ENCODE measurements at regions not wholly inside any gene's neighbourhood (a gene's known extent, or its start where the extent isn't known, plus 50 kb on each side); places are given as distances from the start of the nearest gene placed in this dataset.

DNA sequence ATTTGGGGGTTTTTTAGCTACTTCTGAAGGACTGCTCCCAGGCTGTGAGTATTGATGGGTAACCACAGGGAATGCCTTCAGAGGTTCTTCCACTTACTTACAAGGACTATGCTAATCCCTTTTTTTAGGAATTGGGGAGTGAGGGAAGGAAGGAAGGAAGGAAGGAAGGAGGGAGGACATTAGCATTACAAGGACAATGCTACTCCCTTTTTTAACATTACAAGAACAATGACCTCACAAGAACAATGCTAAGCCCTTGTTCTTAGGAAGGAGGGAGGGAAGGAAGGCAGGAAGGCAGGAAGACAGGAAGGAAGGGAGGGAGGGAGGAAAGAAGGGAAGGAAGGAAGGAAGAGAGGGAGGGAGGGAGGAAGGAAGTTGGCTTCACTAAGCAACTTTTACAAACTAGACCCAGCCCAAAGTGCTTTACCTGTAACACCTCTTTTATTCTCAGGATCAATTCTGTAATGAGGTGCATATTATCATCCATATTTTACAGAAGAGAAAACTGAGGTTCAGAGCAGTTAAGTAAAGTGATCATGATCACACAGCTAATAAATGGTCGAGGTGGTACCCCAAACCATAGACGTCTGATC, 446.8 kb upstream of the JARID2 start:
- DNase-seq (ENCODE audit: low read depth, low spot score): no peak

DNA sequence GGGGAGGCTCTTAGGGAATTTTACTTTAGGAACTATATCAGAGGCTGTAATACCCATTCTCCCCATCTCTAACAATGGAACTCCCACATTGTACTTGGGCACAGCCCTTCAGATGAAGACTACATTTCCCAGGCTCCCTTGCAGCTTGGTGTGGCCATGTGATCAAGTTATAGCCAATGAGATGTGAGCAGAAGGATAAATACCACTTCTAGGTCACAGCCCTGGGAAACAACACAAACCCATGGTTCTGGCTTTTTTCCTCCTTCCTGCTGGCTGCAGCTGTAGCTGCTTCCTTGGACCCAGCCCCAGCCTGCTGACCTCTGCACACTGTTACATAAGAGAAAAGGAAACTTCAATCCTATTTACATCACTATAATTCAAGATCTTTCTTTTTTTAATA, 445.9 kb upstream of the JARID2 start:
- DNase-seq (ENCODE audit: low read depth, low spot score): no peak

DNA sequence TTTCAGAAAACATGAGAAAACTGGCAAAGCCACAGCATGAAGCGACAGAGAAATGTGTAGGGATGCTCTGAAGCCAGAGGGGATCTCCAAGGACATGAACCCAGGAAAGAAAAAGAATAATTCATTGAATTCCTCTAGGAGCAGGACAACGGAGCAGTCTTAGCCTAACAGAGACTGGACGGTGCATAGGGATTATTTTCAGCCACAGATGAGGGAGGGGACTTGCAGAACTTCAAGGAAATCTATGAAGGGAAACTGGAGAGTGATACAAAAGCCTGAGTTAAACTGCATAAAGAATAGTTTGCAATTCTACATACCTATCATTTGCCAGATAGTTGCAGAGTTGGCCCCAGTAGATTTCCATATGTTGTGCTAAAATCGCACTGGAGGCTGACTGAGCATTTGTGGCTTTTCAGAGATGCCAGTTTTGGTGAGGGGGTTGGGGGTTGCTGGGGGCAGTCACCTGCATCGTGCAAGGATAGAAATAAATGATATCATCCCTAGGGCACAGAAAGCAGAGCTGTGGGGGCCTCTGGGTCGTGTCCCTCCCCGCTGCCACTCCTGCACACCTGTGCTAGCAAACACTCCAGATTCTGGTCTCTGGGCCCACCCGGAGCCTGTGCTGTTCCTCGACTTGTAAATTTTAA, 443.2 kb upstream of the JARID2 start:
- no peak for DNase-seq (ENCODE audit: low read depth, low spot score)

- no peak for DNase-seq (ENCODE audit: low read depth, low spot score)
Measured at GRCh38 chr6:14804001-14804784, 441.7 kb upstream of the JARID2 start.

DNA sequence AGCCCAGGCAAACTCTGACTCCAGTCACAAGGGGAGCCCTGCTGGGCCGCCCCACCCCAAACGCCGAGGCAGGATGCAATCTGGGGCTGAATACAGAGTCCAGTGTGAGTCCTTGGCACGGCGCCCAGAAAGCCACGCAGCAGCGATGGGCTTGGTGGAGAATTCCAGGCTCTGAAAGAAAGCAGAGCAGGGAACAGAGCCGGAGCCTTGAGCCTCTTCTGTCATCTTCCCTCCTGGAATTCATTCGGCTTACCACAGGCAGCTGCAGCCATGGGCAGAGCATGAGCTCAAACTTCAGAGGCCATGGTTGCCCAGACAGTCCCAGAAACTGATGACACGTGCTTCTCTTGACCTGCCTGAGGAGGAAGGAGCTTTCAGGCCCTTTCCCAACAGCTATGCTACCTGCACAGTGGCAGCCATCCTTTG, 441.1 kb upstream of the JARID2 start:
- no peak for DNase-seq (ENCODE audit: low read depth, low spot score)

- DNase-seq (ENCODE audit: low read depth, low spot score): no peak
Measured at GRCh38 chr6:14806101-14806500, 439.8 kb upstream of the JARID2 start.

DNA sequence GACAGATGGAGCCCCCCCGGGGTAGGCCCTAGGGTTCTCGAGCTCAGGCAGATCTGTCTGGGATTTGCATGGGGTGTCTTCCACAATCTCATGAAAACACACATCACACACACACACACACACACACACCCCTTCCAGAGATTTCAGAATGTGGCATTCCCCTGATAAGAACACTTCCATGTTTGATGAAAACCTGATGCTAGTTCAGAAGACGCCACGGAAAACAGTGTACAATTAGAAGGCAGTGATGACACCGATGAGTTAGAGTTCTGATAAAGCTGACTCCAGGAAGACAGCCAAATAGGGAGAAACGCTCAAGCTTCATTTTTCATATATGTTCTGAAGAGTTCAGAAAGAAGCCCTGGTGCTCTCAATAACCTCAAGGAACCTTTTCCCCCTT, 438.7 kb upstream of the JARID2 start:
- no peak for DNase-seq (ENCODE audit: low read depth, low spot score)

GRCh38 chr6:14807971-14808370, 437.9 kb upstream of the JARID2 start:
- DNase-seq (ENCODE audit: low read depth, low spot score): no peak

- no peak for DNase-seq (ENCODE audit: low read depth, low spot score)
Measured at GRCh38 chr6:14810021-14810420, 435.8 kb upstream of the JARID2 start.

DNA sequence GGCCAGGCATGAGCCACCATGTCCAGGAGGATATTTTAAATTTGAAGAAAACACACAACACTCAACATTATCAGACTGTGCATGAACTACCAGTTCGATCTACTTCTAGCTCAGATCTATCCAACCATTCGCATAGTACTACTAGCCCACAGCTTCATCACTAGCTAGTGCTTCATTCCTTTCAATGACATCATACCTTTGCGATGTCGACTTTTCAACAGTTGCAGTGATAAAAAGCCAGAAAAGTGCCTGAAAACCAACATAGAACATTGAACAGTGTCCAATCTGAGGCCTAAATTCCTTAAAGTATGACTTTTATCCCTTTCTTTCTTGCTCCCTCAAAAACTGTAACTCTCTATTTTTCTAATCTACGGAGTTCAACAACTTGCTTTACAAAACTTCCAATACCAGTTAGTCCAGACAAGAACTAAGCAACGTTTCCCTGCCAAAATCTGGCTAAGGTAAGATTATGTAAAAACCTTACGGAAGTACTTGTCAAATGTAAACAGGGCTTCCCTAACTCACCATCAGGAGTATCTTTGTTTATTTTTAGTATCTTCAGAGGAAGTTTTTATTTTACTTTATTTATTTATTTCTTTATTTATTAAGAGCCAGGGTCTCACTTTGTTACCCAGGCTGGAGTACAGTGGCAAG, 434.0 kb upstream of the JARID2 start:
- DNase-seq (ENCODE audit: low read depth, low spot score): no peak

DNA sequence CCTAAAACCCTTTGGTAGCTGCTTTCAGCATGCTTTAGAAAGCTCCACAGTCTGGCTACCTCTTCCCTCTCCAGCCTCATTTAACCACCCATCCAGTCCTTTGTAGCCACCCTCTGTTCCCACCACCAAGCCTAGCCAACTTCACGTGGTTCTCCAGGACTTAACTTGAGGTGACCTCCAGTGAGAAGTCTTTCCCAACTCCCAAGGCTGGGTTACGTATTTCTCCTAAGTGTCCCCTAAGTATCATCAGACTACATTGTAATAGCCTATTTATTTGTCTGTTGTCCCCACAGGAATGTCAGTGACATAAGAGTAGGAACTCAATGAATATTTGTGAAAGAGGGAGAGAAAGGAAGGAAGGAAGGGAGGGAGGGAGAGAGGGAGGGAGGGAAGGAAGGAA, 431.9 kb upstream of the JARID2 start:
- no peak for DNase-seq (ENCODE audit: low read depth, low spot score)

DNA sequence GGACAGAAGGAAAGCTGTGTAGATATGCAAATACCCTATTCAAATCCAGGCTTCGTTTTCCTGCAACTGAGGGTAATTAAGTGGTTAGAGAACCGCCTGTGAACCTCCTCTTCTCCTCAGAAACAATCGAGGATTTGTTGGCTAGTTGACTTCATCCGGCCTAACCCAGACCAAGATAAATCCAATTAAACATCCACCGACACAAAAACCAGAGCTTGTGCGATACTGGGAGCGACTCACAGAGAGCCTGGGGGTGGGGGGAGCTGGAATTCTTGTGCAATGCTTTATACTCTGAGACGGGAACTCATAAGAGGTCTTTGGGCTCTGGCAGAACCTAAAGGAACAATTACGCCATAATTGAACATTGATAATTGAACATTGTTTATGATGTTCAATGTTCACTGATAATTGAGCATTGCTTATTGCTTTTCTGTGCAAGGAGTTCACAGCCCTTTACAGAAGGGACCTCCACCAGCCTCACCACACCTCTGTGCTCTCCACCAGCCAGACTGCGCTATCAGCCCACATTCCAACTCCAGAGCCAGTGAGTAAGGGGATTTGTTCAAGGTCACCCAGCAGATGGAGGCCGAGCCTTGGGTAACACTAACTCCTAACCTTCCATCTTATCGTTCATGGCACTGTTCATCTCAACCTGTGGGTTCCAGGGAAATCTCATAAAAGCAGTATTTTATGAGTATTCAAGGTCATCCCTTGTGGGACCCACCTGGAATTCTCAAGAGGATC, 429.6 kb upstream of the JARID2 start:
- no peak for DNase-seq (ENCODE audit: low read depth, low spot score)

GRCh38 chr6:14817074-14817473, 428.8 kb upstream of the JARID2 start:
- no peak for DNase-seq (ENCODE audit: low read depth, low spot score)

GRCh38 chr6:14818422-14818884, 427.4 kb upstream of the JARID2 start:
- DNase-seq (ENCODE audit: low read depth, low spot score): no peak

DNA sequence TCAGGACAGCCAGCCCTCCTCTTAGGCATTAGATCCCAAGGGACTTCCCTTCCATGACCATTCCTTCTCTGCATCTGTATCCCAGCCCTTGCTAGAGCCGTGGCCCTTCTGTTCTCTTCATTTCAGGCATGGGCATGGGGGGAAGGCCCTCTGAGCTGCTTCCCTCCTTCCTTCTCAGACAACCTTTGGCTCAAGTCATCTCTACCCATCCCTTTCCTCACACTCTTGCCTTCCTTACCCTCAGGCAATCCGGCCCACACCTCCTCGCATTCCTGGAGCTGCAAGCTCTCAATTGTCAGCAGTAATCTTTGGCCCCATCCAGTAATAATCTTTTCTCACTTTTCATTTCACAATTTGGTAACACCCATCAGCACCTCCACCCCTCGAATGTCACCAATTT, 426.9 kb upstream of the JARID2 start:
- DNase-seq (ENCODE audit: low read depth, low spot score): no peak

DNA sequence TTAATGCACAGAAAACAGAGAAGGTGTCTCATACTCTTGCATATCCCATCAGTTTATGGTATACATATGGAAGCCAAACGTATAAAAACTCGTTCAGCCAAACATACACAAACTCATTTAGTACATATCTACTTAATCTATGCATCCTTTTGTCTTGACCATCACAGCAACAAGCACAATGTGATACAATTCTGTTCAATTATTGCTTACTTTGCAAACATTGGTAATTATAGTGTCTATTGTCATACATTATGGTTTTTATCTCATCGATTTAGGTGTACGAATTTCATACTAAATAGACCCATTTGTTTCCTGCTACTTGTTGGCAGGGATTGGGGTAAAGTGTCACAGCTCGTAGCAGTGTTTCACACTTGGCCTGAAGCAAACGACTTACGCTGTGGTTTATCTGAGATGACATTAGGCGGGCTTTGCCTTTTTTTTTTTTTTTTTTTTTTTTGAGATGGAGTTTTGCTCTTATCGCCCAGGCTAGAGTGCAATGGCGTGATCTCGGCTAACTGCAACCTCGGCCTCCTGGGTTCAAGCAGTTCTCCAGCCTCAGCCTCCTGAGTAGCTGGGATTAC, 425.9 kb upstream of the JARID2 start:
- DNase-seq (ENCODE audit: low read depth, low spot score): no peak

- no peak for DNase-seq (ENCODE audit: low read depth, low spot score)
Measured at GRCh38 chr6:14822012-14822553, 423.8 kb upstream of the JARID2 start.

DNA sequence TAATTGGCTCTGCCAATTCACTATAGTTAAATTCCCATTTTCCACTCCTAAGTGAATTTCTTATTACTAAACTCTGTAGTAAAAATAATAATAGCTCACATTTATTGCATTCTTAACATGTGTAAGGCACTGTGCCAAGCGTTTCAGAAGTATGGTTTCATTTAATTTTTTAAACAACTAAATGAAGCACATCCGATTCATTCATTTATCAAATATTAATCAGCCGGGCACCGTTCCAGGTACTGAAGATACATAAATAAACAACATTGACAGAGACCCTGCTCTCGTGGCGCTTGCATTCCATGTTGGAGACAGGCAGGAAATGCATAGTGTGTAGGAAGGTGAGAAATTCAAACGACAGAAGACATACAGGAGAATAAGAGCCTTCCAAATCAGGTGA, 423.2 kb upstream of the JARID2 start:
- no peak for DNase-seq (ENCODE audit: low read depth, low spot score)

DNA sequence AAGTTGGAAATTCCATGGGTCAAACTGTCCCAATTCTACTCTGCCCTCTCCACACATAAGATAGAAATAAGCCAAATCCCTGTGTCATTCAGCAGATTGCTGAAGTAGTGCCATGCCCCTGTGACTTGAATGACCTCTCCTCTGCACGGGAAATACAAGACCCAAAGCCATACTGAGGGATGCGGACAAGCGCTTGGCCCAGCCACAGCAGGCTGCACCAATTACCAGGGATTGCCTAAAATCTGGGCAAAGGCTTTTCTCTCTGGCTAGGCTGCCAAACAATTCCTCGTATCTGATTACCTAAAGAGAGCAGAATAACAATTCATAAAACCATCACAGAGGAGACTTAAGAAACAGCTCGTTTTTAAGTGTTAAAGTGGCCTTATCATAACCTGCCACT, 421.8 kb upstream of the JARID2 start:
- no peak for DNase-seq (ENCODE audit: low read depth, low spot score)

- DNase-seq (ENCODE audit: low read depth, low spot score): no peak
Measured at GRCh38 chr6:14824484-14825275, 421.2 kb upstream of the JARID2 start.

Measured in pulmonary artery endothelial cell (primary cell).